ENCODE measurements at regions not wholly inside any gene's neighbourhood (a gene's known extent, or its start where the extent isn't known, plus 50 kb on each side); places are given as distances from the start of the nearest gene placed in this dataset.

- POLR2A ChIA-PET = no interaction called here
- CTCF ChIA-PET = interaction anchor here (0.6 kb wide), 1 partner anchor 257 kb away, joined by 3 read pairs; no protein-coding TSS in a partner anchor
- no peak for ATAC-seq (ENCODE audit: low read depth)
Observed at GRCh38 chr12:24527102-24527501, 421.8 kb downstream of the BCAT1 start.

GRCh38 chr12:24522736-24523135 is 426.2 kb downstream of the BCAT1 start:
- no CpG with 5 or more reads among the region's 1 CpG for WGBS (ENCODE audit: insufficient coverage)
- intact Hi-C loops (cut with micrococcal nuclease) = no loop called here
- Mint-ChIP-seq H3K27ac (no peak overlapping the region), H3K4me3 (no peak overlapping the region), H3K4me1 (peaks cover 2% of the 10 kb centered on the region), H3K9me3 (ENCODE audit: insufficient read depth) (peaks cover 13% of the 10 kb centered on the region), H3K27me3 (no peaks in the 10 kb centered on the region)
- Histone ChIP-seq H3K36me3 (replicated peaks in 1 of 2; ENCODE audit: control extremely low read depth in 1 of 2, control insufficient read depth in 1 of 2, extremely low read depth in 1 of 2, insufficient read depth in 2 of 2, low read length in 1 of 2) (no peaks in the 10 kb centered on the region), H3K4me1 (ENCODE audit: control insufficient read depth in 2 of 2, insufficient read depth in 2 of 2, low read length in 2 of 2) (no peaks in the 10 kb centered on the region), H3K9ac (ENCODE audit: low read length) (no peak overlapping the region), H3K4me2 (replicated peaks; ENCODE audit: low read depth, low read length, poor library complexity, severe bottlenecking) (no peak overlapping the region), H3K27ac (ENCODE audit: low read length in 2 of 2) (no peak overlapping the region), H3K79me2 (ENCODE audit: control insufficient read depth, insufficient read depth, low read length) (no peaks in the 10 kb centered on the region), H3K9me3 (ENCODE audit: control extremely low read depth in 1 of 3, control insufficient read depth in 2 of 3, insufficient read depth in 1 of 3, low read length in 2 of 3) (peaks cover 1 to 27% (median 10%) of the 10 kb centered on the region in 3 donors), H2AFZ (ENCODE audit: insufficient read depth, low read depth, low read length, poor library complexity, severe bottlenecking) (no peak overlapping the region), H4K20me1 (ENCODE audit: control insufficient read depth, insufficient read depth, low read length, poor library complexity, severe bottlenecking) (no peaks in the 10 kb centered on the region), H3K4me3 (ENCODE audit: control extremely low read depth in 1 of 5, extremely low read depth in 1 of 5, insufficient read depth in 1 of 5, low read depth in 2 of 5, low read length in 4 of 5) (no peak overlapping the region), H3K27me3 (replicated peaks in 1 of 4; ENCODE audit: control extremely low read depth in 1 of 4, control insufficient read depth in 3 of 4, insufficient read depth in 4 of 4, low read length in 3 of 4) (no peaks in the 10 kb centered on the region)
- no peak for TF ChIP-seq CTCF (IDR thresholded peaks at IDR 0.05)
- TF ChIP-seq EZH2 (IDR thresholded peaks at IDR 0.05; ENCODE audit: borderline replicate concordance, insufficient read depth, low read depth, low read length, poor library complexity, severe bottlenecking) = no peak
- DNase-seq (no peak), ATAC-seq (ENCODE audit: low read depth) (no peak)
- ChIA-PET CTCF (no interaction called here), POLR2A (interaction anchor here (0.5 kb wide), 1 partner anchor 493 kb away, joined by 8 read pairs; no protein-coding TSS in a partner anchor)

More at GRCh38 chr12:24527102-24527501, 421.8 kb downstream of the BCAT1 start:
- Histone ChIP-seq H3K36me3 (replicated peaks in 1 of 2; ENCODE audit: control extremely low read depth in 1 of 2, control insufficient read depth in 1 of 2, extremely low read depth in 1 of 2, insufficient read depth in 2 of 2, low read length in 1 of 2) (no peaks in the 10 kb centered on the region), H3K9me3 (ENCODE audit: control extremely low read depth in 1 of 3, control insufficient read depth in 2 of 3, insufficient read depth in 1 of 3, low read length in 2 of 3) (no peaks in the 10 kb centered on the region), H3K4me3 (ENCODE audit: control extremely low read depth in 1 of 5, extremely low read depth in 1 of 5, insufficient read depth in 1 of 5, low read depth in 2 of 5, low read length in 4 of 5) (no peak overlapping the region), H3K79me2 (ENCODE audit: control insufficient read depth, insufficient read depth, low read length) (no peaks in the 10 kb centered on the region), H3K4me2 (replicated peaks; ENCODE audit: low read depth, low read length, poor library complexity, severe bottlenecking) (no peak overlapping the region), H3K27me3 (replicated peaks in 1 of 4; ENCODE audit: control extremely low read depth in 1 of 4, control insufficient read depth in 3 of 4, insufficient read depth in 4 of 4, low read length in 3 of 4) (no peaks in the 10 kb centered on the region), H3K9ac (ENCODE audit: low read length) (no peak overlapping the region), H3K27ac (ENCODE audit: low read length in 2 of 2) (no peak overlapping the region), H4K20me1 (ENCODE audit: control insufficient read depth, insufficient read depth, low read length, poor library complexity, severe bottlenecking) (no peaks in the 10 kb centered on the region), H3K4me1 (ENCODE audit: control insufficient read depth in 2 of 2, insufficient read depth in 2 of 2, low read length in 2 of 2) (no peaks in the 10 kb centered on the region), H2AFZ (ENCODE audit: insufficient read depth, low read depth, low read length, poor library complexity, severe bottlenecking) (no peak overlapping the region)
- DNase-seq = no peak
- intact Hi-C loops (cut with micrococcal nuclease) = no loop called here
- Mint-ChIP-seq H3K4me3 (no peak overlapping the region), H3K9me3 (ENCODE audit: insufficient read depth) (peaks cover 3% of the 10 kb centered on the region), H3K27ac (no peak overlapping the region), H3K27me3 (no peaks in the 10 kb centered on the region), H3K4me1 (peaks cover 2% of the 10 kb centered on the region)
- TF ChIP-seq CTCF (IDR thresholded peaks at IDR 0.05) (no peak), EZH2 (IDR thresholded peaks at IDR 0.05; ENCODE audit: borderline replicate concordance, insufficient read depth, low read depth, low read length, poor library complexity, severe bottlenecking) (no peak)
